GM12864 (cell line): ENCODE measurements at regions not wholly inside any gene's neighbourhood (a gene's known extent, or its start where the extent isn't known, plus 50 kb on each side); places are given as distances from the start of the nearest gene placed in this dataset.

ENCODE experiments used
- DNase-seq: peaks from one replicate; pipeline ENCODE4 v3.0.0-alpha.2; 2011; ENCODE audit warnings: low read depth
- H3K4me3 ChIP-seq: 2 replicates; pipeline ENCODE4 v1.5.1; 2011; ENCODE audit warnings: mild to moderate bottlenecking, low read depth, low read length, control low read depth
- TF ChIP-seq, protein P1 (sequence below): IDR thresholded peaks from 2 replicates; pipeline ENCODE4 v1.5.1; 2011; ENCODE audit warnings: low read depth, mild to moderate bottlenecking, moderate library complexity, low read length, control low read depth, inconsistent platforms; ENCODE audit errors: missing control alignments

DNA sequence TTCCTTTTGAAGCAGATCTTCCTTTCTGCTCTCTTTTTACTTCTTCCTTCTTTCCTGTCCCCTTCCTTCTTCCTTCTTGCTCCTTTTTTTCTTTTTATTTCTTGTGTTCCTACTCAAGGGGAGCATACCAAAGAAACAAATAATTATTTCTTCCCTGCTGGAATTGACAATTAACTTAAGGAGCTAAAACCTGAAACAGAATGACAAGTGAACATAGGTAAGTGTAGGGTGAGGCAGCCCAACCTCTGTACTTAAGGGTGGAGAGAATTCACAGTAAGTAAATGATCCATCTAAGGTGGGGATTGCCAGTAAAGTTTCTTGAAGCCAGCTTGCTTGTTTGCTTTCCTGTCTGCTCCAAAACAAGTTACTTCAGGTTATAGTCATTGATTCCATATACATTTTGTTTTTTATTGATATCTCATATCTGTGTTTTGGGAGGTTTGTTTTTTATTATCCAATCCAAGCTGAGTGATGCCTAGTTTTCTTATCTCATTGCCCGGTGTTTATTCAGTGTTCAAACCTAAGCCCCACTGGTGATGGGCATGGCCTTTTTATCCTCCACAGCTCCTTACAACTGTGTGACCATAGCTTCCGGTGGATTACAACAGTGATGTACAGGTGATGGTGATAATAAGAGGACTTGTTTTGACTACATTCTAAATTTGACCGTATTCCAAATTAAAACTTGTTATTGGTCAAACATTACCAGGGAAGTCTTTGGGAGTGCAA lies 133.2 kb upstream of the IVNS1ABP start:
- no peak for DNase-seq
- TF ChIP-seq, protein P1, sequence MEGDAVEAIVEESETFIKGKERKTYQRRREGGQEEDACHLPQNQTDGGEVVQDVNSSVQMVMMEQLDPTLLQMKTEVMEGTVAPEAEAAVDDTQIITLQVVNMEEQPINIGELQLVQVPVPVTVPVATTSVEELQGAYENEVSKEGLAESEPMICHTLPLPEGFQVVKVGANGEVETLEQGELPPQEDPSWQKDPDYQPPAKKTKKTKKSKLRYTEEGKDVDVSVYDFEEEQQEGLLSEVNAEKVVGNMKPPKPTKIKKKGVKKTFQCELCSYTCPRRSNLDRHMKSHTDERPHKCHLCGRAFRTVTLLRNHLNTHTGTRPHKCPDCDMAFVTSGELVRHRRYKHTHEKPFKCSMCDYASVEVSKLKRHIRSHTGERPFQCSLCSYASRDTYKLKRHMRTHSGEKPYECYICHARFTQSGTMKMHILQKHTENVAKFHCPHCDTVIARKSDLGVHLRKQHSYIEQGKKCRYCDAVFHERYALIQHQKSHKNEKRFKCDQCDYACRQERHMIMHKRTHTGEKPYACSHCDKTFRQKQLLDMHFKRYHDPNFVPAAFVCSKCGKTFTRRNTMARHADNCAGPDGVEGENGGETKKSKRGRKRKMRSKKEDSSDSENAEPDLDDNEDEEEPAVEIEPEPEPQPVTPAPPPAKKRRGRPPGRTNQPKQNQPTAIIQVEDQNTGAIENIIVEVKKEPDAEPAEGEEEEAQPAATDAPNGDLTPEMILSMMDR: no peak
- no peak overlapping the region for H3K4me3 ChIP-seq

DNA sequence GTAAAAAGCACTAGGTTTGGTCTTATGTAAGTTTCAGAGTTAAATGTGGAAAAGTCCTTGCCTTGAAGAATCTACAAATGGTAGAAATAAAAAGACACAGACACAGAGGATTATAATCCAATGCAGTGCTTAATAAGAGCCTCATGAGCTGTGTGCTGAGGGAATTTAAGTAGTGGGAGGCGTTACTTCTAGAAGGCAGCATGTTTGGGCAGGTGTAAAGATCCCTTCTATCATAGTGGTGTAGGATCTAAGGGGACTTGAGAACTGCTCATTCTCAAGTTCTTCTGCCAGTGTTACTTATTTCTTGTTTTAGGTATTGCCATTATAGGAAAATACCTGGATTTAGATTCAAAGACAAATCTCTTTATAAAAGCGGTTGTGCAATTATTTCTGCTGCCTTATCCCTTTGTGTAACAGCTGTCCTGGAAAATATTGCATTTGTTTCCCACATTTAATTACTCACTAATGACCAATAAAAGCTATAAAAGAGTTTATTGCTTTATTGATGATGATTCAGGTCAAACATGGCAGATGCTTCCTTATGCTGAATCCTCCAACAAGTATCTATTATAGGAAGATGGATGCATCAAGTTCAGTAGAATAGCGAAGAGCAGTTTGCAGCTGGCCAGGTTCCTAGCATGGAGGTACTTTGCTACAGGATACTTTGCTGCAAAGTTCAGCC lies 132.5 kb upstream of the IVNS1ABP start:
- TF ChIP-seq, protein P1: no peak
- no peak overlapping the region for H3K4me3 ChIP-seq
- no peak for DNase-seq

DNA sequence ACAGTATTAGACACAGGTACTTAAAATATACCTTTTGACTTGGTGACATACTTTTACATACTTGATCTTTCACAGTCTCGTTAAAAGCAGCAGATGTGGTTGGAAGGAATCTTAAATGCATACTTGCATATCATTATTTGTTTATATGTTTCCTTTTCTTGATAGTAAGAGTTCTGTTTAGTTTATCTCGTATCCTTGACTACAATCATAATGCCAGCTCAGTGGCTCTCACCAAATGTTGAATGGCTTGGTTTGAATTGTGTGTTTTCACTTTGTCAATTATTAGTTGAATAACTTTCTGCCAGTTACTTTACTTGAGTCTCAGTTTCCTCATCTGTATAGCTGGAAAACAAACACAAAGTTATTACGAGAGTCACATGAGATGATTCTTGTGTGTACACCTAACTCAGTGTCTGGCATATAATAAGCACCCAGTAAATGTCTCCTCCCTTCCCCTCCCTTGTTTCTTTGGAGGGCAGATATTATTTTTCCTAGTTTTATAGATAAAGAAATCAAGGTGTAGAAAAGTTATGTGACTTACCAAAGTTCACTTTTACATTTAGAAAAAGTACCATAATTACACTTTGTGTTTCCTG lies 131.6 kb upstream of the IVNS1ABP start:
- no peak for DNase-seq
- TF ChIP-seq, protein P1: no peak
- H3K4me3 ChIP-seq: no peak overlapping the region

DNA sequence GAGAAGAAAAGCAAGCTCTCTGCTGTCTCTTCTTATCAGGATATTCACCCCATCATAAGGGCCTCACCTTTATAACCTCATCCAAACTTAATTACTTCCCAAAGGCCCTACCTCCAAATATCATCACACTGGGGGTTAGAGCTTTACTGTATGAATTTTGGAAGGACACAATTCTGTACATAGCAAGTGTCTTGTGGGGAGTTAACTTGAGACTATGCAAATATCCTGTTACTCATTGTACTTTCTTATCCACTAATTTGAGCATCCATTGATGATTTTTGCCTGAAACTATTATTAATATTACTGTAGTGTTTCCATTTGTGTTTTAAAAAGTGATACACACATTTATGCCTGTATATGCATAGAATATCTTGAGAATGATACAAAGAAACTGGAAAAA lies 129.1 kb upstream of the IVNS1ABP start:
- TF ChIP-seq, protein P1: no peak
- DNase-seq: no peak
- H3K4me3 ChIP-seq: no peak overlapping the region

DNA sequence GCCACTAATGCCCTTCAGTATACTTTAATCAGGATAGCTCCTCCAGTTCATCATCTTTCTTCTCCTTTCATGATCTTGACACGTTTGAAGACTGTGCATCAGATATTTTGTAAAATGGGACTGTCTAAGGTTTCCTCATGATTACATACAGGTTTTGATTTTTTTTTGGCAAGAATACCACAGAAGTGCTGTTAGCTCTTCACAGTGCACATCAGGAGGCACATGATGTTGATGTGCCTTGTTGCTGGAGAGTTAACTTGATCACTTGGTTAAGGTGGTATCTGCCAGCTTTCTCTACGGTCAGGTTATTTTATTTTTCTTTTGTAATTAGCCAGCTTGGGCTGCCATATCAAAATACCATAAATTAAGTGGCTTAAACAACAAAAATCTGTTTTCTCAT lies 128.6 kb upstream of the IVNS1ABP start:
- no peak for DNase-seq
- TF ChIP-seq, protein P1: no peak
- no peak overlapping the region for H3K4me3 ChIP-seq

DNA sequence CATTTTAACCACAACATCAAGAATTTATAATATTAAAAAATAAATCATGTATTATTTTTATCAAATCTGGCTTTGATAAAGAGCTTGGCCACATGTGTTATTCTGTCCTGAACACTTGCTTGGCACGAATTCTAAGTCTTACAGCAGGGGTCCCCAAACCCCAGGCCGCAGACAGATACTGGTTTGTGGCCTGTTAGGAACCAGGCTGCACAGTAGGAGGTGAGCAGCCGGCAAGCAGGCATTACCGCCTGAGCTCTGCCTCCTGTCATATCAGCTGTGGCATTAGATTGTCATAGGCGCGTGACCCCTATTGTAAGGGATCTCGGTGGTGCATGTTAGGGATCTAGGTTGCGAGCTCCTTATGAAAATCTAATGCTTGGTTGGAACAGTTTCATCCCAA lies 127.6 kb upstream of the IVNS1ABP start:
- TF ChIP-seq, protein P1: no peak
- DNase-seq: no peak
- no peak overlapping the region for H3K4me3 ChIP-seq
